NCI-H187 treated with DMSO at 0.1 percent for 48 hours (cell line): ENCODE measurements at regions not wholly inside any gene's neighbourhood (a gene's known extent, or its start where the extent isn't known, plus 50 kb on each side); places are given as distances from the start of the nearest gene placed in this dataset.

Experiments
- DNase-seq: peaks from one replicate; lab custom pipeline; 2025; lab: John Stamatoyannopoulos, UW

DNA sequence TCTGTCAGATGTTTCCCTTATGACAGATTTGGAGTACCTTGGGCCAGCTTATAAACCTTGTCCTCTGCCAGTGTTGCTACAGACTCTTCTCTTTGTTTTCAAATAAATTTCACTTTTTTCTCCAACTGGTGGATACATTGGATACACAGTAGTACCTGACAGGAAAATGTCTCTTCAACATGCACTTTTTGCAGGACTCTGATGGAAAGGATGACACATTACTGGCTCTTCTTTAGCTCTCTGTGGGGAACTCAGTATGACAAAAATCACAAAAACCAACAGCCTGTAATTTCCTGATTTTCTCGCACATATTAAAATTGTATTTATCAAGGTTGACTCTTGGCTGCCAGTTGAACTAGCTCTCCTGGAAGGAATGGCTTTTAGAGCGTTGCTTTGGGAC, 61.3 kb upstream of the GIMD1 start:
- no peak for DNase-seq

DNA sequence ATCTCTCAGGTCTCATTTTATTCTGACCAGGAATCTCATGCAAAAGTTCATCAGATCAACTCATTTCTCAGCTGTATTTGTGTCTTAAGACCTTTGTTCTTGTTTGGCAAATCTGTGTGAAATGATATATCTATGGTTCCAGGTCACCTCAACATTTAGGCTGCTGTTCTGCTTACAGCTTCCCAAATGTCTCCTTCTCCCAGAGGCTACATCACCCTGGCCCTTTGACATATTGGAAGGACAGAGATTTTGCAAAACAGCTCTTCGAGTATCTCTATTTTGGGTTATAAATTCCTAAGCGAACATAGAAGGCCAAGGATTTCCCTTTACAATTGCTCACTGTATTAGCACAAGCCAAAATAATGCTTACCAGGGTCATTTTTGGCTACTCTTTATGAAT, 57.5 kb upstream of the GIMD1 start:
- no peak for DNase-seq

DNA sequence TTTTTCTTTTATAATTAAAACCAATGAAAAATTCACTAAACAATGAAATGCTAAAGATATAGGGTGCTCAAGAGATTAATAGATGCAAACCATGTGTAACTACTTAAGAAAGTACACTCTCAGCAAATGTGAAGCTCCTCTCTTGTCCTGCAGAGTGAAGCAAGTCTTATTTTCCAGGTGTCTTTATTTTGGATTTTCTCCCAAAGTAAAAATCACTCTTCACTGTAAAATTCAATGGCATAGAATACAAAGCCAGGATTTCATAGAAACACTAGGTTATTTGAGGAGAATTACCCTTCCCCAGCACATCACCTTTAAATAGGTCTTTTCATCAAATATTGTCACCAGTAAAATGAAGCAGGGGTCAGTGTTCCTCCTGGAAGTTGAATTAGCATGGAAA, 57.0 kb upstream of the GIMD1 start:
- no peak for DNase-seq

DNA sequence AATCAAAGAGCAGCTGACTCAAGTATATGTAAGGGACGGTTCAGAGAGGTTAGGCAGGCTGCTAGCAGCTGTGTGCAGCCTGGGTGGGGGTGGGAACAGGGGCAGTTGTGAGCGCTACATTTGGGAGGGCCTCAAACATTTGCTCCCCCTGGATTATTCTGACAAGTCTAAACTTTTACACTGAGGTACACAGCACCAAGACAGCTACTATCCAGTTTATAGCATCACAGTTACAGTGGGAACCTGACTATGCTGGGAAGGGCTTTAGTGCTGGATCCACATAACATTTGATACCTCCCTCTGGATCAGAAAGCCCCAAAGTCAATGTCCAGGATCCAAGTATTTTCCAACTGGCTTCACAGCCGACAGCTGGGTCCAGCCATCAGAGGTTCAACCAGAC, 55.8 kb upstream of the GIMD1 start:
- DNase-seq, result no peak

DNA sequence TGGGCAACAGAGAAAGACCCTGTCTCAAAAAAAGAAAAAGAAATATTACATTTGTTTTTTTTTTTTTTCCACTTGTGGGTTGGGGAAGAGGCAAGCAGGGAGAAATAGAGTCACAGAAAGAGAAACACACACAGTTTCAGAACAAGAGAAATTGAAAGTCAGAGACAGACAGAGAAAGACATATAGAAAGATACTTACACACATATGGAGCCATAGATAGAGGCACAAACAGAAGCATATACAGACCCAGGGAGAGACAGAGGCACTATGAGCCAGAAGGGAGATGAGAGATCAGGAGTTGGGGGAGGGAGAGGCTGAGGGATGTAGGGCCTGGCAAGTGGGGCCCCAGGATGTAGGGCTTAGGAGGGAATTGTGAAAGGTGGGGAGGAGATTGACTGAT, 55.2 kb upstream of the GIMD1 start:
- no peak for DNase-seq

DNA sequence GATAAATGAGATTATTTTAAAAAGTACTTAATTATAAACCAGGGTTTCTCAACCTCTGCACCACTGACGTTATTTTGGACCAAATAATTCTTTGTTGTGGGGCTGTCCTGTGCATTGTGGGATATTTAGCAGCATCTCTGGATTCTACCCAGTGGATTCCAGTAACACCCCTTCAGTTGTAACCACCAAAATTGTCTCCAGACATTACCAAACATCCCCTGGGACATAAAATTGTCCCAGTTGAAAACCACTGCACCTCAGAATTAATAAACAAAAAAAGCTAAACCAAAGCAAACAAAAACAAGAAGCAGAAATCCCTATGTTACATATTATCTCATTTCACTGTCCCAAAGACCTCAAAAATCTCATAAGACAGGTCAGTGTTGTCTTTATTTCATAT, 54.2 kb upstream of the GIMD1 start:
- no peak for DNase-seq

DNA sequence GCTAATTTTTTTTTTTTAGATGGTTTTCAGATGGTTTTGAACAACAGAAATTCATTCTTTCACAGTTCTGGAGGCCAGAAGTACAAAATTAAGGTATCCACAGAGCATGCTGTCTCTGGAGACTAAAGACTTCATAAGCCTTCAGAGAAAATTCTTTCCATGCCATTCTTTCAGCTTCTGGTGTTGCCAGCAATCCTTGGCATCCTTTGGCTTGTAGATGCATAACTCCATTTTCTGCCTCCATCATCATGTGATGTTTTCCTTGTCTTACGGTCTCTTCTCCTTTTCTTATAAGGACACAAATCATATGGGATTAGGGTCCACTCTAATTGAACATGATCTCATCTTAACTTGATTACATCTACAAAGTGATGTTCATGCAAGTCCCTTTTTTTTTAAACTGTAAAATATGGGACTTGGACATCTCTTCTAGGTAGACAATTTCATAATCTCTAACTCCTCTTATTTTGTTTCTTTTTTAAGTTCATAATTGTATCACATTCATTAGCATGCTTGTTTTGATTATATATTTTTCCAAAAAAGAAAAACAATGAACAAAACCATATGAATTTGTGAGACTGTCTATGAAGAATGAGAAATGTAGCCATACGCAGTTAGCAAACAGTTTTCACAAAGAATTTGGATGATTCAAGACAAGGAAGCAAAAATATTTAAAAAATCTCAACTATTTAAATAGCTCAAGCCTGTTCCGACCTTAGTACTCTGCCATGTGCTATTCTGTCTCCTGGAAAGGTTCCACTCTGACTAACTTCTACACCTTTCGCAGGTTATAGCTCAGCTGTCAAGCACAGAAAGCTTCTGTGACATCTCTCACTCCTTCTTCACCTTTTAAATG, 53.1 kb upstream of the GIMD1 start:
- no peak for DNase-seq

DNA sequence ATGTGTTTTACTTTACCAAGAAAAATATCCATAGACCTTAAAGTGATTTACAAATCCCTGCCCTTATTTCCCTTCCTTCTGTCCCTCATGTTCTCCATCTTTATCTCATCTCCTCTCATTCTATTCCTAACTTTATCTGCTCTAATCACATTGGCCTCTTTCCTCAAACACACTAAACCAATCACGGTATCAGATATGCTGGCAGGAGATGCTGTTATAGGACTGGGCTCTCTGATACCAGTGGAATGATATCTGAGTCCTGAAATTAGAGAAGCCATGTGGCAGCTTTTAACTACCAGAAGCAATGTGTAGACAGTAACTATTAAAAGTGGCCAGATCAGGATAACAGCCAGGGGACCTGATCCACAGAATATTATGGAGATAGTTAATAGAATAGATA, 49.9 kb upstream of the GIMD1 start:
- no peak for DNase-seq
